Sigmoid colon (tissue), 4 donors: ENCODE measurements at regions not wholly inside any gene's neighbourhood (a gene's known extent, or its start where the extent isn't known, plus 50 kb on each side); places are given as distances from the start of the nearest gene placed in this dataset.

Experiments used
- POLR2A ChIP-seq, 2 donors: fragments of 450-650 bp; IDR thresholded peaks; one replicate each; pipeline ENCODE4 v1.6.1; 2016; ENCODE audit warnings: antibody characterized with exemption in 2 of 2, mild to moderate bottlenecking in 2 of 2, moderate library complexity in 2 of 2
- POLR2AphosphoS5 ChIP-seq, 4 donors: sonication (generic); formaldehyde crosslinking; IDR thresholded peaks; one replicate each; pipeline ENCODE4 v1.6.1; 2017; ENCODE audit warnings: antibody characterized with exemption in 4 of 4
- TF ChIP-seq, protein P1 (sequence below), 4 experiments: fragments of 450-650 bp in 3 of 4; fragments of 200-600 bp in 1 of 4; IDR thresholded peaks; one replicate each; pipeline ENCODE4 v1.5.1; 2016 to 2019; ENCODE audit warnings: antibody characterized with exemption in 4 of 4, mild to moderate bottlenecking in 3 of 4, moderate library complexity in 2 of 4

- TF ChIP-seq, protein P1, sequence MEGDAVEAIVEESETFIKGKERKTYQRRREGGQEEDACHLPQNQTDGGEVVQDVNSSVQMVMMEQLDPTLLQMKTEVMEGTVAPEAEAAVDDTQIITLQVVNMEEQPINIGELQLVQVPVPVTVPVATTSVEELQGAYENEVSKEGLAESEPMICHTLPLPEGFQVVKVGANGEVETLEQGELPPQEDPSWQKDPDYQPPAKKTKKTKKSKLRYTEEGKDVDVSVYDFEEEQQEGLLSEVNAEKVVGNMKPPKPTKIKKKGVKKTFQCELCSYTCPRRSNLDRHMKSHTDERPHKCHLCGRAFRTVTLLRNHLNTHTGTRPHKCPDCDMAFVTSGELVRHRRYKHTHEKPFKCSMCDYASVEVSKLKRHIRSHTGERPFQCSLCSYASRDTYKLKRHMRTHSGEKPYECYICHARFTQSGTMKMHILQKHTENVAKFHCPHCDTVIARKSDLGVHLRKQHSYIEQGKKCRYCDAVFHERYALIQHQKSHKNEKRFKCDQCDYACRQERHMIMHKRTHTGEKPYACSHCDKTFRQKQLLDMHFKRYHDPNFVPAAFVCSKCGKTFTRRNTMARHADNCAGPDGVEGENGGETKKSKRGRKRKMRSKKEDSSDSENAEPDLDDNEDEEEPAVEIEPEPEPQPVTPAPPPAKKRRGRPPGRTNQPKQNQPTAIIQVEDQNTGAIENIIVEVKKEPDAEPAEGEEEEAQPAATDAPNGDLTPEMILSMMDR (IDR thresholded peaks at IDR 0.05), result no peak
- TF ChIP-seq POLR2A (IDR thresholded peaks at IDR 0.05) (no peak), POLR2AphosphoS5 (IDR thresholded peaks at IDR 0.05) (no peak)
These were observed 289.1 kb upstream of the CLNK start for GRCh38 chr4:10973686-10974085.
